ENCODE measurements at regions not wholly inside any gene's neighbourhood (a gene's known extent, or its start where the extent isn't known, plus 50 kb on each side); places are given as distances from the start of the nearest gene placed in this dataset.
"Not testable (repeated sequence)": the region's sequence is repeated elsewhere in the genome, so short reads cannot be mapped to it uniquely, and the experiment has no call there.

DNA sequence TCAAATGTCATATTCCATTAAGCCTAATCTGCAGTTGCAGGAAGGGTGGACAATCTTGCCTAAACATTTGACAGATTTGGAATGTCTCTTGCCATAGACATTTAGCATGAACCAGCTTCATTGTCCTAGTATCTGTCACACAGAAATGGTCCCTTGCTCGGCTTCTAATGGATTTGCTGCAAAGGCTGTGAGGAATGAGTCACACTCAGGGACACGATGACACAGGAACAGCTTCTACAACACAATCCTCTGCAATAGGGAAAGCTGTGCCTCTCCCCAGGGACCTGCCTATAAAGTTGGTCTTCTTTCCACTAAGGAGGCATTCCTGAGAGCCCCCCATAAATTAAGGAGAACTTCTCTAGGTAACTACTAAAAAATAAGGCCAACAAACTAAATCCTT, 155.1 kb upstream of the L3MBTL4 start:
- Histone ChIP-seq H3K27ac (no peak overlapping the region), H3K9me3 (ENCODE audit: low read depth) (no peaks in the 10 kb centered on the region), H4K20me1 (ENCODE audit: insufficient read depth, poor library complexity, severe bottlenecking) (no peaks in the 10 kb centered on the region), H2AFZ (no peak overlapping the region), H3K4me2 (no peak overlapping the region), H3K36me3 (replicated peaks; ENCODE audit: insufficient read depth, low read depth) (no peaks in the 10 kb centered on the region), H3K4me1 (ENCODE audit: insufficient read depth) (peaks cover 6% of the 10 kb centered on the region), H3K4me3 (no peak overlapping the region), H3K79me2 (no peaks in the 10 kb centered on the region), H3K9me2 (replicated peaks; ENCODE audit: insufficient read depth) (no peaks in the 10 kb centered on the region), H3K27me3 (no peaks in the 10 kb centered on the region)
- peak; percentile 10 for DNase-seq (ENCODE audit: low spot score)
- TF ChIP-seq EZH2phosphoT487 (IDR thresholded peaks at IDR 0.05; ENCODE audit: low read depth, severe bottlenecking, unreplicated experiment) (no peak), EZH2 (IDR thresholded peaks at IDR 0.05; ENCODE audit: borderline replicate concordance) (no peak)
- TF ChIP-seq, protein P1, sequence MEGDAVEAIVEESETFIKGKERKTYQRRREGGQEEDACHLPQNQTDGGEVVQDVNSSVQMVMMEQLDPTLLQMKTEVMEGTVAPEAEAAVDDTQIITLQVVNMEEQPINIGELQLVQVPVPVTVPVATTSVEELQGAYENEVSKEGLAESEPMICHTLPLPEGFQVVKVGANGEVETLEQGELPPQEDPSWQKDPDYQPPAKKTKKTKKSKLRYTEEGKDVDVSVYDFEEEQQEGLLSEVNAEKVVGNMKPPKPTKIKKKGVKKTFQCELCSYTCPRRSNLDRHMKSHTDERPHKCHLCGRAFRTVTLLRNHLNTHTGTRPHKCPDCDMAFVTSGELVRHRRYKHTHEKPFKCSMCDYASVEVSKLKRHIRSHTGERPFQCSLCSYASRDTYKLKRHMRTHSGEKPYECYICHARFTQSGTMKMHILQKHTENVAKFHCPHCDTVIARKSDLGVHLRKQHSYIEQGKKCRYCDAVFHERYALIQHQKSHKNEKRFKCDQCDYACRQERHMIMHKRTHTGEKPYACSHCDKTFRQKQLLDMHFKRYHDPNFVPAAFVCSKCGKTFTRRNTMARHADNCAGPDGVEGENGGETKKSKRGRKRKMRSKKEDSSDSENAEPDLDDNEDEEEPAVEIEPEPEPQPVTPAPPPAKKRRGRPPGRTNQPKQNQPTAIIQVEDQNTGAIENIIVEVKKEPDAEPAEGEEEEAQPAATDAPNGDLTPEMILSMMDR (IDR thresholded peaks at IDR 0.05; ENCODE audit: poor library complexity) = no peak
- 40% methylated on average over 2 of the region's 2 CpGs for WGBS (ENCODE audit: low lambda C conversion rate, missing lambda C conversion rate)

DNA sequence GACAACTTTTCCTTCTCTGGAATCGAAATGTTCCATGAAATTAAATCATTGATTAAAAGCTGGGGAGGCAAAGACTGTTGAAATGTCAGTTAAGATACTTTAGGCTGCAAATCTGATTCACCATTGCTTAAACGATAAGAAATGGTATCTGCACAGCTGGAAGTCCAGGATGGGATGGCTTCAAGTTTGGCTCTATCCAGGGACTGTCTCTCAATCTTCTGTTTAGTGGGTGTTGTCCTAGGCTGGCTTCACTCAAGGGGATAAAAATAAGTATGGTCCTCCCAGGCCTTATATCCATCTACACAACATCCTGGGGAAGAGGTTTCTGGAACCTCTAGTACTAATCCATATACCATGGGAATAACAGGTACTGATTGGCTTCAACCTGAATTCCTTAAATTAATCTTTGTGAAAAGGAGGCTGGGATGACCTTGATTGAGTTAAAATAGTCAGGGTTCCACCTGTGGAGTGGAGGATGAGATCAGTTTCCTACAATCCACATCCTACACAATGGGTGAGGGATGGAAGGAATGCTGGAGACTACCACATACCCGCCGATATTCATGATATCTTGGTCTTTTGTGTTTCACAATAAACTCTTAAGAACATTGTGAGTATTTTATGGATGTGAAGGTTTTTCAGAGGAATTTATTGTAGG, 156.0 kb upstream of the L3MBTL4 start:
- 71% methylated on average over 4 of the region's 4 CpGs for whole genome bisulfite sequencing (ENCODE audit: low lambda C conversion rate, missing lambda C conversion rate)
- TF ChIP-seq, protein P1 (IDR thresholded peaks at IDR 0.05; ENCODE audit: poor library complexity) = no peak
- TF ChIP-seq EZH2phosphoT487 (IDR thresholded peaks at IDR 0.05; ENCODE audit: low read depth, severe bottlenecking, unreplicated experiment) (no peak), EZH2 (IDR thresholded peaks at IDR 0.05; ENCODE audit: borderline replicate concordance) (no peak)
- Histone ChIP-seq H3K27ac (no peak overlapping the region), H3K4me3 (no peak overlapping the region), H3K36me3 (replicated peaks; ENCODE audit: insufficient read depth, low read depth) (no peaks in the 10 kb centered on the region), H4K20me1 (ENCODE audit: insufficient read depth, poor library complexity, severe bottlenecking) (no peaks in the 10 kb centered on the region), H3K9me2 (replicated peaks; ENCODE audit: insufficient read depth) (no peaks in the 10 kb centered on the region), H2AFZ (no peak overlapping the region), H3K4me1 (ENCODE audit: insufficient read depth) (peaks cover under 1% of the 10 kb centered on the region), H3K9me3 (ENCODE audit: low read depth) (no peaks in the 10 kb centered on the region), H3K4me2 (no peak overlapping the region), H3K27me3 (no peaks in the 10 kb centered on the region), H3K79me2 (no peaks in the 10 kb centered on the region)
- DNase-seq (ENCODE audit: low spot score) = no peak

DNA sequence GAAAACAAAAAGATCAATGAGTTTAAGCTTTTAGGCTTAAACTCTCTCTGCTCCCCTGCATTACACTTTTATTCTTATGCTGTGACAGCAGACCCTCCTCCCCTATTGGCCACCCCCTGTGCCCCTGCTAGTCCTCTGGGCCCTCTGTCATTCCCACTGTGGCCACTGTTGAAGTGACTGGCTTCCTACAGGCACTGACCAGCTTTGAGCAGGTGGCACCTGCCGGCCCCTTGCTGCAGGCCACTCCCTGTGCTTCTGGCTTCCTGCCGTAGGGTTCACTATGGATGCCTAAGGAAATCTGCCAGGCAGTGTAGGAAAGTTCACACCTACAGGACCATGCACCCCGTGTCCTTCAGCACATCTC, 156.5 kb upstream of the L3MBTL4 start:
- DNase-seq (ENCODE audit: low spot score) = no peak
- no peaks in the 10 kb centered on the region for H3K4me1 ChIP-seq (ENCODE audit: insufficient read depth)
- no peak for TF ChIP-seq EZH2phosphoT487 (IDR thresholded peaks at IDR 0.05; ENCODE audit: low read depth, severe bottlenecking, unreplicated experiment)
- TF ChIP-seq, protein P1 (IDR thresholded peaks at IDR 0.05; ENCODE audit: poor library complexity) = no peak
- no peak for TF ChIP-seq EZH2 (IDR thresholded peaks at IDR 0.05; ENCODE audit: borderline replicate concordance)

DNA sequence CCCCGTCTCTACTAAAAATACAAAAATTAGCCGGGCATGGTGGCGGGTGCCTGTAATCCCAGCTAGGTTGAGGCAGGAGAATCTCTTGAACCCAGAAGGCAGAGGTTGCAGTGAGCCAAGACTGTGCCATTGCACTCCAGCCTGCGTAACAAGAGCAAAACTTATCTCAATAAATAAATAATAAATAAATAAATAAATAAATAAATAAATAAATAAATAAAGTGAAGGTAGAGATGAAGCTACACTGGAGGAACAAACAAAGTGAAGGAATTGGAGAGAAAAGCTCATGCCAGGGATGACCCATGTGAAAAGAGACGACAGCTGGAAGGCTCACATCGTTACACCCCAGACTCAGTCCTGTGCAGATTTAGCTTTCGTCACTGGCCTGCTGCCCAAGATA, 157.3 kb upstream of the ARHGAP28 start:
- not testable (repeated sequence) for H3K27ac ChIP-seq; H3K9me2 ChIP-seq (replicated peaks; ENCODE audit: insufficient read depth); H3K79me2 ChIP-seq; DNase-seq (ENCODE audit: low spot score); H2AFZ ChIP-seq; H3K27me3 ChIP-seq; H4K20me1 ChIP-seq (ENCODE audit: insufficient read depth, poor library complexity, severe bottlenecking); H3K9me3 ChIP-seq (ENCODE audit: low read depth); H3K4me2 ChIP-seq; H3K4me3 ChIP-seq; H3K4me1 ChIP-seq (ENCODE audit: insufficient read depth); H3K36me3 ChIP-seq (replicated peaks; ENCODE audit: insufficient read depth, low read depth)
- WGBS (ENCODE audit: low lambda C conversion rate, missing lambda C conversion rate) = 97% methylated on average over 7 of the region's 7 CpGs

More for the DNA sequence above, 156.5 kb upstream of the L3MBTL4 start:
- no peaks in the 10 kb centered on the region for H3K9me3 ChIP-seq (ENCODE audit: low read depth)
- 81% methylated on average over 3 of the region's 3 CpGs for WGBS (ENCODE audit: low lambda C conversion rate, missing lambda C conversion rate)
- no peaks in the 10 kb centered on the region for H3K36me3 ChIP-seq (replicated peaks; ENCODE audit: insufficient read depth, low read depth)
- no peak overlapping the region for H3K4me3 ChIP-seq
- no peak overlapping the region for H2AFZ ChIP-seq
- no peak overlapping the region for H3K4me2 ChIP-seq
- H4K20me1 ChIP-seq (ENCODE audit: insufficient read depth, poor library complexity, severe bottlenecking) = no peaks in the 10 kb centered on the region
- no peaks in the 10 kb centered on the region for H3K79me2 ChIP-seq
- H3K27me3 ChIP-seq = no peaks in the 10 kb centered on the region
- H3K27ac ChIP-seq = no peak overlapping the region
- H3K9me2 ChIP-seq (replicated peaks; ENCODE audit: insufficient read depth) = no peaks in the 10 kb centered on the region
